Astrocyte of the cerebellum (primary cell): ENCODE measurements at regions not wholly inside any gene's neighbourhood (a gene's known extent, or its start where the extent isn't known, plus 50 kb on each side); places are given as distances from the start of the nearest gene placed in this dataset.

Experiments used
- DNase-seq: peaks from one replicate; pipeline ENCODE4 v3.0.0-alpha.2; 2011; ENCODE audit warnings: low read depth
- H3K4me3 ChIP-seq: 2 replicates; pipeline ENCODE4 v1.5.1; 2011; ENCODE audit warnings: mild to moderate bottlenecking, low read depth, low read length, moderate library complexity
- CTCF ChIP-seq: IDR thresholded peaks from 2 replicates; pipeline ENCODE4 v1.5.1; 2012; ENCODE audit warnings: low read length, low read depth, moderate library complexity, mild to moderate bottlenecking; ENCODE audit errors: missing control alignments
- in situ Hi-C: cut with HindIII; loops from 2 replicates; pipeline ENCODE4 v1.10.0; 2017; ENCODE audit warnings: low sequenced_read_pairs

- no peak for DNase-seq
- in situ Hi-C loops: no loop called here
- H3K4me3 ChIP-seq: no peak overlapping the region
- TF ChIP-seq CTCF: no peak
These were observed 966.7 kb upstream of the NXPH2 start for GRCh38 chr2:139746901-139747300.

DNA sequence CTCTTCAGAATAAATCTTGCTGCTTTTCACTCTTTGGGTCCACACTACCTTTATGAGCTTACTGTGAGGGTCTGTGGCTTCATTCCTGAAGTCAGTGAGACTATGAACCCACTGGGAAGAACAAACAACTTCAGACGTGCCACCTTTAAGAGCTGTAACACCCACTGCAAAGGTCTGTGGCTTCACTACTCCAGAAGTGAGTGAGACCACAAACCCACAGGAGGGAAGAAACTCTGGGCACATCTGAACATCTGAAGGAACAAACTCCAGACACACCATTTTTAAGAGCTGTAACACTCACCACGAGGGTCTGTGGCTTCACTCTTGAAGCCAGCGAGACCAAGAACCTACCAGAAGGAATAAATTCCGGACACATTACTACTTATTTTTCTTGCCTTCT, 964.1 kb upstream of the NXPH2 start:
- TF ChIP-seq CTCF: no peak
- DNase-seq: no peak
- H3K4me3 ChIP-seq: no peak overlapping the region
- in situ Hi-C loops: no loop called here

GRCh38 chr2:139742216-139743172, 962.3 kb upstream of the NXPH2 start:
- TF ChIP-seq CTCF: no peak
- in situ Hi-C loops: no loop called here
- no peak overlapping the region for H3K4me3 ChIP-seq
- DNase-seq: no peak

DNA sequence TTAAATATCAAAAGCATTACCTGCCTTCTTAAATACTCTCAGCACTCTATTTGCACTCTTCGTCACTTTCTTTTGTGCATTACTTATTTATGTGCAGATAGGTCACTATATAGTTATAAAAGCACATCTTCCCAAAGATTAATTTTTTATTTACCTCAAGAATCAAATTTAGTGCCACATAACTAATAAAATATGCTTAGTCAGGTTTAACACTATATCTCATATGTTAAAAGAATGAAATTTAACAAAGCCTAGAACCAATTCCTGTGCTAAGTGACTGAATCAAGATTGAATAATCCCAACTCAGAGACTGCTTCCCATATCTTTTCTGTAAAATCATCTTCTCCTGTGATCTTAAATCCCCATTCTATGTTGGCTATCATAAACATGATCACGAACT, 957.5 kb upstream of the NXPH2 start:
- H3K4me3 ChIP-seq: no peak overlapping the region
- no peak for DNase-seq
- TF ChIP-seq CTCF: no peak
- in situ Hi-C loops: no loop called here

DNA sequence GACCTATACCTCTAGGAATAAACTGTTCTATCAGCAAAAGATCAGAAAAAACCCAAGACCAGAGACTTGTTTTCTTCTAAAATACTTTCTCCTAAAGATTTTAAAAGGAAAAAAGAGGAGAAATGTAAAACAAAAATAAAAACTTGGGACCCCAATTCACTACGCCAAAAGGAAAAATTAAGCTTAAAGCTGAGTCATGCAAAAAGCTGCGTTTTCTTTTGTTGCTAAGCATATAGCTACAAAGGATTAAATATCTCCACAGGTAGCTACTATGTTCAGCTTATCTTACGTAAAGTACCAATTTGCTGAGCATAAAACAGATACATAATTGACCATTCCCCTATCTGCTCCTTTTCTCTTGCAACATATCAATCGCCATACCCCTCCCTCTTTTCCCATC, 950.0 kb upstream of the NXPH2 start:
- H3K4me3 ChIP-seq: no peak overlapping the region
- DNase-seq: no peak
- in situ Hi-C loops: no loop called here
- no peak for TF ChIP-seq CTCF

DNA sequence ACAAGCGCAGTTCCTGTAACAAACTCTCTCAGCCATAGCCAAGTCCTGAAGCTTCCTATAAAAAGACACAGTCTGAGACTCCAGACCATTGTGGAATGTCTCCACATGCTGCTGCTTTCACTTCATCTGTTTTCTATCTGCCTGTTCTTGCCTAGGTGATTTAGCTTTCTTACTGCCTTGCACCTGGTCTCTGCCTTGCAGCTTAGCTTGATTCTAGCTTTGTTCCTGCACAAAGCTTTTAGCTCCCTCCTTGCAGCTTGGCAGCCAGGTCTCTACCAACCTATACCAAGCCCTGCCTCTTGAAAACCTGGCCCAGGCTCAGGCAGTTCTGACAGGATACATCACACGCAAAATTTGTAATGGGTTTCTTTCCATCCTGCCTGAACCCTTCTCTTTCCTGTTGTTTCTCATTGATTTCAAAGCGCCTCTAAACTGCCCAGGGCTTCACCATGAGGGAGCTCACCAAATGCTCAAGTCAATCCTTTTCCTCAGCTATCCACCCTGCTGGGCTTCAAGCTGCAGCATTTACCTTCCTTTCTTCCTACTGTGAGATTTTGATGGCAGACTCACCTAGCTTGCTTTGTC, 941.3 kb upstream of the NXPH2 start:
- in situ Hi-C loops: no loop called here
- H3K4me3 ChIP-seq: no peak overlapping the region
- DNase-seq: no peak
- no peak for TF ChIP-seq CTCF
